HCT116 (cell line): ENCODE measurements at regions not wholly inside any gene's neighbourhood (a gene's known extent, or its start where the extent isn't known, plus 50 kb on each side); places are given as distances from the start of the nearest gene placed in this dataset.

Source experiments
- ATAC-seq: fragments of 200-7000 bp; cut with Tn5 transposase; 2 replicates; pipeline ENCODE4 v1.9.1; 2020; ENCODE audit warnings: mild to moderate bottlenecking, moderate library complexity
- BruUV-seq: library from RNA; stranded (reverse); fragments of 400-500 nt; replicated peaks from 2 replicates; lab custom pipeline; 2021; lab: Mats Ljungman, UMichigan
- CTCF ChIA-PET: fragments of 300-600 bp; sonication (Branson Sonifier 250); formaldehyde crosslinking; loops from one replicate; lab custom pipeline; 2021; ENCODE audit warnings: antibody characterized with exemption; lab: Charles Lee
- POLR2A ChIA-PET: fragments of 300-600, 350-600 bp; sonication (Branson Sonifier 250); formaldehyde crosslinking; loops from one replicate; lab custom pipeline; 2021; ENCODE audit warnings: antibody characterized with exemption; lab: Charles Lee
- RAD21 ChIA-PET, 2 experiments: fragments of 300-600 bp; sonication (Branson Sonifier 250); formaldehyde crosslinking; loops; one replicate each; lab custom pipeline; 2023; ENCODE audit warnings: low total read pairs in 2 of 2; ENCODE audit not compliant: uncharacterized antibody in 2 of 2, unreplicated experiment in 2 of 2, low non-redundant PET in 1 of 2; lab: Charles Lee
- DNase-seq: peaks from one replicate; pipeline ENCODE4 v3.0.0-alpha.2; 2010; ENCODE audit warnings: low read depth, low spot score
- H2AFZ ChIP-seq: fragments of 200-600 bp; shearing (Covaris generic), sonication (generic); 2 replicates; pipeline ENCODE4 v1.6.1; 2017; ENCODE audit warnings: low read depth, mixed run types, mixed read lengths, antibody characterized with exemption, low read length; ENCODE audit not compliant: poor library complexity, severe bottlenecking
- H3K27ac ChIP-seq: 2 replicates; pipeline ENCODE4 v1.5.1; 2012; ENCODE audit warnings: low read depth, low read length
- H3K27me3 ChIP-seq: fragments of 200-600 bp; sonication (generic); 2 replicates; pipeline ENCODE4 v1.6.1; 2016; ENCODE audit warnings: mixed run types, low read length, mixed read lengths; ENCODE audit not compliant: insufficient read depth
- H3K36me3 ChIP-seq, 2 experiments: fragments of 200-500 bp in 1 of 2; fragments of 200-600 bp in 1 of 2; sonication (Bioruptor generic) in 1 of 2; sonication (generic) in 1 of 2; 2 replicates each; pipeline versions ENCODE4 v1.5.1 to v1.6.1; 2014 to 2016; ENCODE audit warnings: low read length in 2 of 2, inconsistent platforms in 1 of 2, mixed read lengths in 1 of 2, mixed run types in 1 of 2; ENCODE audit not compliant: insufficient read depth in 2 of 2, control insufficient read depth in 1 of 2
- H3K4me1 ChIP-seq, 2 experiments: fragments of 200-600 bp in 1 of 2; sonication (generic) in 1 of 2; 2 replicates each; pipeline versions ENCODE4 v1.5.1 to v1.6.1; 2012 to 2017; ENCODE audit warnings: low read length in 2 of 2, inconsistent platforms in 1 of 2, mild to moderate bottlenecking in 1 of 2, mixed read lengths in 1 of 2, mixed run types in 1 of 2, moderate library complexity in 1 of 2; ENCODE audit not compliant: insufficient read depth in 2 of 2, control insufficient read depth in 1 of 2
- H3K4me2 ChIP-seq: fragments of 200-600 bp; sonication (generic); 2 replicates; pipeline ENCODE4 v1.6.1; 2017; ENCODE audit warnings: mixed run types, low read length, mixed read lengths
- H3K4me3 ChIP-seq, 2 experiments: fragments of 200-600 bp in 1 of 2; sonication (generic) in 1 of 2; replicated peaks in 1 of 2; 2 replicates each; pipeline ENCODE4 v1.5.1; 2011 to 2016; ENCODE audit warnings: low read length in 2 of 2, control low read depth in 1 of 2, low read depth in 1 of 2, mild to moderate bottlenecking in 1 of 2, mixed read lengths in 1 of 2, mixed run types in 1 of 2
- H3K79me2 ChIP-seq: fragments of 200-600 bp; sonication (generic); 2 replicates; pipeline ENCODE4 v1.6.1; 2017; ENCODE audit warnings: mild to moderate bottlenecking, mixed run types, low read length, moderate library complexity, mixed read lengths; ENCODE audit not compliant: insufficient read depth
- H3K9ac ChIP-seq: fragments of 200-600 bp; sonication (generic); 2 replicates; pipeline ENCODE4 v1.6.1; 2016; ENCODE audit warnings: low read length, mixed read lengths
- H3K9me2 ChIP-seq: fragments of 200-600 bp; sonication (generic), shearing (Covaris generic); 2 replicates; pipeline ENCODE4 v1.6.1; 2017; ENCODE audit warnings: mixed run types, mild to moderate bottlenecking, moderate library complexity; ENCODE audit not compliant: insufficient read depth
- H3K9me3 ChIP-seq, 2 experiments: fragments of 200-500 bp in 1 of 2; fragments of 200-600 bp in 1 of 2; sonication (Bioruptor generic) in 1 of 2; sonication (generic) in 1 of 2; 2 replicates each; pipeline ENCODE4 v1.6.1; 2014 to 2017; ENCODE audit warnings: low read length in 2 of 2, mixed read lengths in 2 of 2, inconsistent platforms in 1 of 2, low read depth in 1 of 2, mild to moderate bottlenecking in 1 of 2, mixed run types in 1 of 2, moderate library complexity in 1 of 2; ENCODE audit not compliant: control insufficient read depth in 1 of 2, insufficient read depth in 1 of 2
- H4K20me1 ChIP-seq: fragments of 200-600 bp; sonication (generic), shearing (Covaris generic); 2 replicates; pipeline ENCODE4 v1.6.1; 2017; ENCODE audit warnings: mixed run types, mild to moderate bottlenecking, moderate library complexity; ENCODE audit not compliant: insufficient read depth
- ATF3 ChIP-seq: IDR thresholded peaks from 2 replicates; pipeline ENCODE4 v1.6.1; 2012
- CBX3 ChIP-seq: IDR thresholded peaks from 2 replicates; pipeline ENCODE4 v1.6.1; 2012; ENCODE audit warnings: low read depth
- CEBPB ChIP-seq: IDR thresholded peaks from 2 replicates; pipeline ENCODE4 v1.6.1; 2012; ENCODE audit warnings: low read depth
- CTCF ChIP-seq, 3 experiments: fragments of 200-600 bp in 1 of 3; sonication (generic) in 1 of 3; IDR thresholded peaks in 2 of 3; conservative IDR thresholded peaks in 1 of 3; 2 replicates each; pipeline ENCODE4 v1.5.1; 2012 to 2017; ENCODE audit warnings: low read depth in 2 of 3, low read length in 2 of 3, antibody characterized with exemption in 1 of 3, borderline replicate concordance in 1 of 3, control low read depth in 1 of 3, mild to moderate bottlenecking in 1 of 3, mixed read lengths in 1 of 3, mixed run types in 1 of 3, moderate library complexity in 1 of 3; ENCODE audit not compliant: insufficient read depth in 1 of 3
- EGR1 ChIP-seq: IDR thresholded peaks from 2 replicates; pipeline ENCODE4 v1.6.1; 2012; ENCODE audit warnings: low read depth
- ELF1 ChIP-seq: IDR thresholded peaks from 2 replicates; pipeline ENCODE4 v1.6.1; 2012; ENCODE audit warnings: low read depth, borderline replicate concordance
- EZH2 ChIP-seq: fragments of 200-600 bp; sonication (generic); IDR thresholded peaks from 2 replicates; pipeline ENCODE4 v1.6.1; 2017; ENCODE audit warnings: antibody characterized with exemption, mixed run types
- EZH2phosphoT487 ChIP-seq: fragments of 200-600 bp; IDR thresholded peaks from 2 replicates; pipeline ENCODE4 v1.6.1; 2018; ENCODE audit warnings: antibody characterized with exemption, borderline replicate concordance
- JUND ChIP-seq: IDR thresholded peaks from 2 replicates; pipeline ENCODE4 v1.6.1; 2012
- MAX ChIP-seq: IDR thresholded peaks from 2 replicates; pipeline ENCODE4 v1.6.1; 2012
- POLR2A ChIP-seq: IDR thresholded peaks from 2 replicates; pipeline ENCODE4 v1.7.0; 2011; ENCODE audit warnings: borderline replicate concordance; ENCODE audit not compliant: insufficient read depth, insufficient read length; ENCODE audit errors: extremely low read depth
- RAD21 ChIP-seq: IDR thresholded peaks from 2 replicates; pipeline ENCODE4 v1.6.1; 2012; ENCODE audit warnings: low read depth, mild to moderate bottlenecking
- SIN3A ChIP-seq: IDR thresholded peaks from 2 replicates; pipeline ENCODE4 v1.6.1; 2012; ENCODE audit warnings: low read depth
- SP1 ChIP-seq: IDR thresholded peaks from 2 replicates; pipeline ENCODE4 v1.6.1; 2012; ENCODE audit warnings: low read depth
- SRF ChIP-seq: IDR thresholded peaks from 2 replicates; pipeline ENCODE4 v1.6.1; 2012; ENCODE audit warnings: low read depth
- YY1 ChIP-seq: IDR thresholded peaks from 2 replicates; pipeline ENCODE4 v1.6.1; 2011; ENCODE audit warnings: low read length, low read depth, moderate library complexity, mild to moderate bottlenecking; ENCODE audit not compliant: insufficient replicate concordance; ENCODE audit errors: extremely low read depth
- ZBTB33 ChIP-seq: IDR thresholded peaks from 2 replicates; pipeline ENCODE4 v1.6.1; 2011; ENCODE audit warnings: mild to moderate bottlenecking, low read length, moderate library complexity; ENCODE audit not compliant: insufficient replicate concordance; ENCODE audit errors: extremely low read depth
- ZFX ChIP-seq: fragments of 450-650 bp; IDR thresholded peaks from 2 replicates; pipeline ENCODE4 v1.6.1; 2017
- ZNF274 ChIP-seq: fragments of 200-500 bp; sonication (Bioruptor generic); IDR thresholded peaks from 2 replicates; pipeline ENCODE4 v1.6.1; 2014; ENCODE audit warnings: mild to moderate bottlenecking, low read depth, low read length, inconsistent platforms
- intact Hi-C: fragments of 100-400 bp; cut with micrococcal nuclease; formaldehyde crosslinking; loops from 2 replicates; pipeline ENCODE4 v1.10.0; 2022

- ChIA-PET RAD21 (no interaction called here), POLR2A (no interaction called here), CTCF (interaction anchor here (1.2 kb wide), 1 partner anchor 9 kb away, joined by 6 read pairs; no protein-coding TSS in a partner anchor)
- Histone ChIP-seq H3K9ac (no peak overlapping the region), H3K9me2 (no peaks in the 10 kb centered on the region), H3K27ac (no peak overlapping the region), H3K4me1 (no peaks in the 10 kb centered on the region), H3K4me2 (no peak overlapping the region), H3K4me3 (no peak overlapping the region), H2AFZ (no peak overlapping the region), H3K36me3 (no peaks in the 10 kb centered on the region), H3K79me2 (no peaks in the 10 kb centered on the region), H4K20me1 (no peaks in the 10 kb centered on the region), H3K27me3 (no peaks in the 10 kb centered on the region), H3K9me3 (no peaks in the 10 kb centered on the region)
- TF ChIP-seq JUND (no peak), YY1 (no peak), SRF (no peak), ZBTB33 (no peak), SIN3A (no peak), RAD21 (no peak), POLR2A (no peak), ELF1 (no peak), ATF3 (no peak), EGR1 (no peak)
- BruUV-seq: no TSS peak
- no peak for ATAC-seq
- DNase-seq: no peak
- intact Hi-C loops: no loop called here
Measured at GRCh38 chr5:77569409-77569808, 69.1 kb downstream of the OTP start.

- H2AFZ ChIP-seq: no peak overlapping the region
- H3K9me2 ChIP-seq: no peaks in the 10 kb centered on the region
- ChIA-PET RAD21 (no interaction called here), POLR2A (no interaction called here), CTCF (no interaction called here)
- H3K4me1 ChIP-seq: no peaks in the 10 kb centered on the region
- no peak overlapping the region for H3K4me3 ChIP-seq
- H3K36me3 ChIP-seq: no peaks in the 10 kb centered on the region
- DNase-seq (no peak), ATAC-seq (no peak)
- H3K27me3 ChIP-seq: no peaks in the 10 kb centered on the region
- no peaks in the 10 kb centered on the region for H3K79me2 ChIP-seq
- no peaks in the 10 kb centered on the region for H3K9me3 ChIP-seq
- H3K9ac ChIP-seq: no peak overlapping the region
- intact Hi-C loops: no loop called here
- no peak overlapping the region for H3K4me2 ChIP-seq
- no peak overlapping the region for H3K27ac ChIP-seq
- H4K20me1 ChIP-seq: no peaks in the 10 kb centered on the region
- no TSS peak for BruUV-seq
- TF ChIP-seq SP1 (no peak), ZNF274 (no peak), ATF3 (no peak), CTCF (IDR thresholded peaks at IDR 0.05 in 2 of 3, conservative IDR thresholded peaks at IDR 0.05 in 1 of 3; ENCODE audit: borderline replicate concordance in 1 of 3, insufficient read depth in 1 of 3, low read depth in 2 of 3, low read length in 2 of 3) (no peak), CBX3 (no peak), EZH2phosphoT487 (no peak), EGR1 (no peak), YY1 (no peak), ZFX (no peak), SRF (no peak), MAX (no peak), EZH2 (no peak), SIN3A (no peak), CEBPB (no peak)
Measured at GRCh38 chr5:77568555-77568954, 70.0 kb downstream of the OTP start.
